ENCODE measurements at regions not wholly inside any gene's neighbourhood (a gene's known extent, or its start where the extent isn't known, plus 50 kb on each side); places are given as distances from the start of the nearest gene placed in this dataset.

DNA sequence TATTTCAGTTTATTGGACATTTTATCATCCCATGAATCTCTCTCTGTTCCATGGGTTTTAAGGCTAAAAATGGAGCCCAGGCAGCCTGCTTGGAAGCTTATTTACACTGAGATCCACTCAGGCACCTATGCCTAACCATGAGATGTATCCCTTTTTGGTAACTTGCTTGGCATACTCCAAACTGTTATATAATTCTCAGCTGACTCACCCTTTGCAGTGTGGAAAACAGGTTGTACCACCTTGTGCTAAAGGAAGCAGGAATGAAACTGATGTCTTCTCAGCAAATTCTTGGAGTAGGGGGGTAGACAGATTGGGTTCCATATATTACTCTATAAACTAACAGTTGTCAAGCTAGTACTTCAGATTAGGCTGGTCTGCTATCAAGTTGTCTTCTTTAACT, 483.6 kb downstream of the KLF5 start:
- CTCF ChIA-PET = no interaction called here

More for the DNA sequence above, 483.6 kb downstream of the KLF5 start:
- no peak overlapping the region for H3K14ac ChIP-seq (replicated peaks; ENCODE audit: low read depth, low read length)
- H3K9me1 ChIP-seq (ENCODE audit: insufficient read depth, low read length) = no peaks in the 10 kb centered on the region
- H3K4ac ChIP-seq (ENCODE audit: low read depth, low read length) = no peak overlapping the region
- no peak overlapping the region for H2AFZ ChIP-seq (replicated peaks; ENCODE audit: low read length, poor library complexity)
- no peaks in the 10 kb centered on the region for H3K36me3 ChIP-seq (ENCODE audit: control insufficient read depth, insufficient read depth, low read length)
- H3K79me1 ChIP-seq (ENCODE audit: low read depth in 1 of 2, low read length in 2 of 2) = no peaks in the 10 kb centered on the region
- POLR2A ChIA-PET (ENCODE audit: unreplicated experiment) = no interaction called here
- no peak for DNase-seq
- no peak overlapping the region for H2BK5ac ChIP-seq (ENCODE audit: low read depth, low read length, poor library complexity, severe bottlenecking)
- intact Hi-C loops (cut with micrococcal nuclease) = no loop called here
- H4K8ac ChIP-seq (ENCODE audit: low read depth in 2 of 2, low read length in 2 of 2) = no peak overlapping the region
- no peaks in the 10 kb centered on the region for H3K4me1 ChIP-seq (ENCODE audit: control insufficient read depth, insufficient read depth, low read length)
- no peak overlapping the region for H3K4me2 ChIP-seq (ENCODE audit: low read depth, low read length)
- H2BK20ac ChIP-seq (ENCODE audit: low read depth, low read length) = no peak overlapping the region
- H3K9me3 ChIP-seq (ENCODE audit: control insufficient read depth, insufficient read depth, low read length) = no peaks in the 10 kb centered on the region
- in situ Hi-C loops (cut with MboI; ENCODE audit: low sequenced_read_pairs) = no loop called here
- H3K27ac ChIP-seq (ENCODE audit: insufficient read depth, low read length) = no peak overlapping the region
- dilution Hi-C loops (cut with HindIII; ENCODE audit: low sequenced_read_pairs, unreplicated experiment) = no loop called here
- H4K91ac ChIP-seq (ENCODE audit: insufficient read depth, low read depth, low read length) = no peak overlapping the region
- no peak for TF ChIP-seq MXI1 (IDR thresholded peaks at IDR 0.05; ENCODE audit: borderline replicate concordance, low read depth, low read length)
- no peak for TF ChIP-seq POLR2A (IDR thresholded peaks at IDR 0.05; ENCODE audit: low read depth, low read length)
- TF ChIP-seq, protein P1, sequence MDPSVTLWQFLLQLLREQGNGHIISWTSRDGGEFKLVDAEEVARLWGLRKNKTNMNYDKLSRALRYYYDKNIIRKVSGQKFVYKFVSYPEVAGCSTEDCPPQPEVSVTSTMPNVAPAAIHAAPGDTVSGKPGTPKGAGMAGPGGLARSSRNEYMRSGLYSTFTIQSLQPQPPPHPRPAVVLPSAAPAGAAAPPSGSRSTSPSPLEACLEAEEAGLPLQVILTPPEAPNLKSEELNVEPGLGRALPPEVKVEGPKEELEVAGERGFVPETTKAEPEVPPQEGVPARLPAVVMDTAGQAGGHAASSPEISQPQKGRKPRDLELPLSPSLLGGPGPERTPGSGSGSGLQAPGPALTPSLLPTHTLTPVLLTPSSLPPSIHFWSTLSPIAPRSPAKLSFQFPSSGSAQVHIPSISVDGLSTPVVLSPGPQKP (IDR thresholded peaks at IDR 0.05; ENCODE audit: borderline replicate concordance, low read depth, low read length) = no peak
- TF ChIP-seq SMC3 (IDR thresholded peaks at IDR 0.05; ENCODE audit: low read depth, low read length) = no peak
- TF ChIP-seq RAD21 (IDR thresholded peaks at IDR 0.05; ENCODE audit: low read length) = no peak
- TF ChIP-seq USF2 (IDR thresholded peaks at IDR 0.05; ENCODE audit: low read depth, low read length) = no peak
- no peak for TF ChIP-seq RCOR1 (IDR thresholded peaks at IDR 0.05; ENCODE audit: insufficient replicate concordance, low read length)
- TF ChIP-seq CHD1 (IDR thresholded peaks at IDR 0.05; ENCODE audit: low read depth, low read length) = no peak
- no peak for TF ChIP-seq MAFK (IDR thresholded peaks at IDR 0.05; ENCODE audit: low read depth, low read length)
- TF ChIP-seq MAZ (IDR thresholded peaks at IDR 0.05; ENCODE audit: borderline replicate concordance, low read depth, low read length) = no peak
- H4K20me1 ChIP-seq (ENCODE audit: insufficient read depth, low read length) = no peaks in the 10 kb centered on the region
- ATAC-seq (ENCODE audit: low read depth) = no peak
- no peak overlapping the region for H2AK5ac ChIP-seq (ENCODE audit: low read depth, low read length)
- H3K56ac ChIP-seq (ENCODE audit: extremely low read depth, insufficient read depth, low read length) = no peak overlapping the region
- H2AK9ac ChIP-seq (replicated peaks; ENCODE audit: low read depth, low read length, poor library complexity) = no peak overlapping the region
- no peak overlapping the region for H2BK15ac ChIP-seq (ENCODE audit: low read depth, low read length)
- no peak overlapping the region for H2BK120ac ChIP-seq (ENCODE audit: low read depth, low read length)
- H3K23ac ChIP-seq (ENCODE audit: low read depth, low read length) = no peak overlapping the region
- H3K18ac ChIP-seq (ENCODE audit: low read depth, low read length) = no peak overlapping the region
- no peak overlapping the region for H3K4me3 ChIP-seq (ENCODE audit: insufficient read depth, low read depth, low read length)
- no peak overlapping the region for H4K5ac ChIP-seq (ENCODE audit: low read depth, low read length)
- no TSS peak for BruUV-seq (replicated peaks)
- H3K27me3 ChIP-seq (ENCODE audit: control insufficient read depth, insufficient read depth, low read length) = peaks cover 3% of the 10 kb centered on the region; the same call in 1 of the 2 replicates
- no peak overlapping the region for H3K9ac ChIP-seq (ENCODE audit: low read depth, low read length)
